ENCODE measurements at regions not wholly inside any gene's neighbourhood (a gene's known extent, or its start where the extent isn't known, plus 50 kb on each side); places are given as distances from the start of the nearest gene placed in this dataset.

GRCh38 chr12:33786532-33786931 lies 235.8 kb upstream of the ALG10 start:
- no peak overlapping the region for H3K4me3 ChIP-seq (ENCODE audit: low read depth, low read length)
- no peak for DNase-seq (ENCODE audit: low read depth)
- TF ChIP-seq CTCF (IDR thresholded peaks at IDR 0.05; ENCODE audit: insufficient read depth, low read length): no peak

- no peak for TF ChIP-seq CTCF (IDR thresholded peaks at IDR 0.05; ENCODE audit: insufficient read depth, low read length)
- H3K4me3 ChIP-seq (ENCODE audit: low read depth, low read length): no peak overlapping the region
- DNase-seq (ENCODE audit: low read depth): no peak
These were observed 227.3 kb upstream of the ALG10 start for GRCh38 chr12:33794954-33795353.

GRCh38 chr12:33795536-33795935 lies 226.8 kb upstream of the ALG10 start:
- no peak for TF ChIP-seq CTCF (IDR thresholded peaks at IDR 0.05; ENCODE audit: insufficient read depth, low read length)
- DNase-seq (ENCODE audit: low read depth): no peak

GRCh38 chr12:33813536-33813935 lies 208.8 kb upstream of the ALG10 start:
- TF ChIP-seq CTCF (IDR thresholded peaks at IDR 0.05; ENCODE audit: insufficient read depth, low read length): no peak

More at GRCh38 chr12:33795536-33795935, 226.8 kb upstream of the ALG10 start:
- H3K4me3 ChIP-seq (ENCODE audit: low read depth, low read length): no peak overlapping the region

GRCh38 chr12:33817713-33818112 lies 204.6 kb upstream of the ALG10 start:
- DNase-seq (ENCODE audit: low read depth): no peak
- TF ChIP-seq CTCF (IDR thresholded peaks at IDR 0.05; ENCODE audit: insufficient read depth, low read length): no peak
- no peak overlapping the region for H3K4me3 ChIP-seq (ENCODE audit: low read depth, low read length)

More at GRCh38 chr12:33813536-33813935, 208.8 kb upstream of the ALG10 start:
- no peak for DNase-seq (ENCODE audit: low read depth)
- H3K4me3 ChIP-seq (ENCODE audit: low read depth, low read length): no peak overlapping the region

- H3K4me3 ChIP-seq (ENCODE audit: low read depth, low read length): no peak overlapping the region
- TF ChIP-seq CTCF (IDR thresholded peaks at IDR 0.05; ENCODE audit: insufficient read depth, low read length): no peak
- no peak for DNase-seq (ENCODE audit: low read depth)
These were observed 204.0 kb upstream of the ALG10 start for GRCh38 chr12:33818313-33818712.

- no peak for DNase-seq (ENCODE audit: low read depth)
- TF ChIP-seq CTCF (IDR thresholded peaks at IDR 0.05; ENCODE audit: insufficient read depth, low read length): no peak
- no peak overlapping the region for H3K4me3 ChIP-seq (ENCODE audit: low read depth, low read length)
These were observed 196.9 kb upstream of the ALG10 start for GRCh38 chr12:33825442-33825841.

All from fibroblast of the aortic adventitia (primary cell).